ENCODE measurements at regions not wholly inside any gene's neighbourhood (a gene's known extent, or its start where the extent isn't known, plus 50 kb on each side); places are given as distances from the start of the nearest gene placed in this dataset.

DNA sequence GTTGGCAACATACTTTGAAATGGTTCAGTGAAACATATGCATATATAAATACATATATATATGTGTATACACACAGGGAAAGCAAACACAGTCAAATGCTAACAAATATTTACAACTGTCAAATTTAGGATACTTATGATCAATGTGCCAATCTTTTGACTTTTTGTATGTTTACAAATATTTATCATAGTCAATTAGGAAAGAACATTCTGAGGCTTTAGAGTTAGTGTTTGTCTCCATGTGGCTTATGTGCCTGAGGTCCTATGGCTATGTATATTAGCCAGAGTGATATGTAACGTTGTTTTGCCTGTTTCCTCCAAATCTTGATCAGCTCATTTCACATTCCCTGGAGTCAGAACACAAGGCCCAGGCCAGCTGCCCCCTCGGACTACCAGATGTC, 126.5 kb upstream of the MAN1A1 start:
- TF ChIP-seq, protein P1, sequence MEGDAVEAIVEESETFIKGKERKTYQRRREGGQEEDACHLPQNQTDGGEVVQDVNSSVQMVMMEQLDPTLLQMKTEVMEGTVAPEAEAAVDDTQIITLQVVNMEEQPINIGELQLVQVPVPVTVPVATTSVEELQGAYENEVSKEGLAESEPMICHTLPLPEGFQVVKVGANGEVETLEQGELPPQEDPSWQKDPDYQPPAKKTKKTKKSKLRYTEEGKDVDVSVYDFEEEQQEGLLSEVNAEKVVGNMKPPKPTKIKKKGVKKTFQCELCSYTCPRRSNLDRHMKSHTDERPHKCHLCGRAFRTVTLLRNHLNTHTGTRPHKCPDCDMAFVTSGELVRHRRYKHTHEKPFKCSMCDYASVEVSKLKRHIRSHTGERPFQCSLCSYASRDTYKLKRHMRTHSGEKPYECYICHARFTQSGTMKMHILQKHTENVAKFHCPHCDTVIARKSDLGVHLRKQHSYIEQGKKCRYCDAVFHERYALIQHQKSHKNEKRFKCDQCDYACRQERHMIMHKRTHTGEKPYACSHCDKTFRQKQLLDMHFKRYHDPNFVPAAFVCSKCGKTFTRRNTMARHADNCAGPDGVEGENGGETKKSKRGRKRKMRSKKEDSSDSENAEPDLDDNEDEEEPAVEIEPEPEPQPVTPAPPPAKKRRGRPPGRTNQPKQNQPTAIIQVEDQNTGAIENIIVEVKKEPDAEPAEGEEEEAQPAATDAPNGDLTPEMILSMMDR (tag by site-specific recombination; IDR thresholded peaks at IDR 0.05), result no peak
- no peak for TF ChIP-seq YY2 (tag by site-specific recombination; IDR thresholded peaks at IDR 0.05)

Data from HEK293 (cell line).